ENCODE measurements at regions not wholly inside any gene's neighbourhood (a gene's known extent, or its start where the extent isn't known, plus 50 kb on each side); places are given as distances from the start of the nearest gene placed in this dataset.

DNA sequence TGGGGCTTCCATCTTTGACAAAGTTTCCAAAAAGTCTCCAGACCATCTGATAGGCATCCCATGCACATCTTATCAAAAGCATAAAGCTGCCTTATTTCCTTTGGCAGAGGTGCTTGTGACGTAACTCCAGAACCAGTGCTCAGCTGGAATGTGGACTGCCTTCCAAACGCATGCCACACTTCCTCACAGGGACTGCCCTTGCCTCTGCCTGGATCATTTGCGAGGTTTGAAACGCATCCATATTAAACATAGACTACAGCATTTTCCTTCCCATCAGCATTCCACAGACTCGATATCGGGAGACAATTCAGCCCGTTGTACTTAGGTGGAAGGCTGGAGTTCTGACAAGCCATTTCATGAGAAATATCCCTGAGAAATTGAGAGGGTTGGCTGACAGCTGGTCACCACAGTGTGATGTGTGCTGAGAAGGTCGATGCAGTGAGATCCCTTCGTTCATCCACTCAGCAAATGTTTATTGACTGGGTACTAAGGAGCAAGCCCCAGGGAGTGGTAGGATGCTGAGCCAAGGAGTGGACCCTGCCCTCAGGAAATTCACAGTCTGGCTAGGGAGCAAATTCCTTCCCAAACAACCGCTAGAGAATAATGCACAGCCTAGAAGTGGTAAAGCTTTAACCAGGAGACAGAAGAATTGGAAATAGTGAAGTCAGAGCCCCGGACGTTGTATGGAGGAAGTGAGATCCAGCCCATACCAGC lies 376.0 kb downstream of the BCOR start:
- Histone ChIP-seq H3K4me3 (ENCODE audit: low read depth in 1 of 3, low read length in 3 of 3) (no peak overlapping the region), H3K36me3 (ENCODE audit: control insufficient read depth in 4 of 4, insufficient read depth in 3 of 4, low read depth in 1 of 4, low read length in 3 of 4) (no peaks in the 10 kb centered on the region), H3K4me1 (ENCODE audit: control insufficient read depth in 4 of 4, insufficient read depth in 4 of 4, low read length in 3 of 4) (peaks cover 0 to 5% (median under 1%) of the 10 kb centered on the region in 4 donors), H3K27ac (ENCODE audit: low read depth in 1 of 2, low read length in 2 of 2) (no peak overlapping the region), H3K27me3 (ENCODE audit: control insufficient read depth in 4 of 4, insufficient read depth in 4 of 4, low read length in 3 of 4) (peaks cover 0 to 3% (median 0%) of the 10 kb centered on the region in 4 donors), H3K9ac (ENCODE audit: low read depth in 1 of 2, low read length in 2 of 2) (no peak overlapping the region), H3K9me3 (ENCODE audit: control insufficient read depth in 4 of 4, low read length in 3 of 4) (no peaks in the 10 kb centered on the region)
- no peak for DNase-seq (ENCODE audit: low spot score)
- no peak for TF ChIP-seq EGR1 (IDR thresholded peaks at IDR 0.05; ENCODE audit: low read depth in 2 of 2)
- no peak for TF ChIP-seq RXRA (IDR thresholded peaks at IDR 0.05)
- TF ChIP-seq FOXA1 (IDR thresholded peaks at IDR 0.05), result no peak
- WGBS, result 61% methylated on average over 12 of the region's 12 CpGs

DNA sequence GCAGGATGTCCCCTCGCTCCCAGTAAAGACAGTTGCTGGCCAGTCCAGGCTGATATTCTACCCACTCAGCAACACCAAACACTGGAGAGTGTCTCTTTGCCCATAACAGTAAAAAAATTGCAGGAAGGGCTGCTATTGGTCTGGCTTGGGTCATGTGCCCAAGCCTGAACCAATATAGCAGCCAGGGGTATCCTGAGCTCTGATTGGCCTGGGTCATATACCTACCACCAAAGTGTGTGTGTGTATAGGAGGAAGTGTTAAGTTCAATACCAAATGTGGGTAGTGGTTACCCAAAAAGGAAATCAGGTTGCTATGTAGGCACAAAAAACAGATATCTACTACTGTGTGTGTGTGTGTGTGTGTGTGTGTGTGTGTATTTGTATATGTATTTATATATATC lies 373.2 kb downstream of the BCOR start:
- no peak for DNase-seq (ENCODE audit: low spot score)
- 64% methylated on average over 1 of the region's 1 CpG for WGBS
- H3K27me3 ChIP-seq (ENCODE audit: control insufficient read depth in 4 of 4, insufficient read depth in 4 of 4, low read length in 3 of 4), result peaks cover 0 to 3% (median 0%) of the 10 kb centered on the region in 4 donors
- TF ChIP-seq MAX (IDR thresholded peaks at IDR 0.05) (no peak), EGR1 (IDR thresholded peaks at IDR 0.05; ENCODE audit: low read depth in 2 of 2) (no peak), REST (IDR thresholded peaks at IDR 0.05) (no peak), SP1 (IDR thresholded peaks at IDR 0.05) (no peak), HNF4G (IDR thresholded peaks at IDR 0.05) (no peak), FOXA2 (IDR thresholded peaks at IDR 0.05) (no peak), HNF4A (conservative IDR thresholded peaks at IDR 0.05) (no peak), NR2F2 (IDR thresholded peaks at IDR 0.05) (no peak), JUND (IDR thresholded peaks at IDR 0.05) (no peak)
- TF ChIP-seq, protein P1, sequence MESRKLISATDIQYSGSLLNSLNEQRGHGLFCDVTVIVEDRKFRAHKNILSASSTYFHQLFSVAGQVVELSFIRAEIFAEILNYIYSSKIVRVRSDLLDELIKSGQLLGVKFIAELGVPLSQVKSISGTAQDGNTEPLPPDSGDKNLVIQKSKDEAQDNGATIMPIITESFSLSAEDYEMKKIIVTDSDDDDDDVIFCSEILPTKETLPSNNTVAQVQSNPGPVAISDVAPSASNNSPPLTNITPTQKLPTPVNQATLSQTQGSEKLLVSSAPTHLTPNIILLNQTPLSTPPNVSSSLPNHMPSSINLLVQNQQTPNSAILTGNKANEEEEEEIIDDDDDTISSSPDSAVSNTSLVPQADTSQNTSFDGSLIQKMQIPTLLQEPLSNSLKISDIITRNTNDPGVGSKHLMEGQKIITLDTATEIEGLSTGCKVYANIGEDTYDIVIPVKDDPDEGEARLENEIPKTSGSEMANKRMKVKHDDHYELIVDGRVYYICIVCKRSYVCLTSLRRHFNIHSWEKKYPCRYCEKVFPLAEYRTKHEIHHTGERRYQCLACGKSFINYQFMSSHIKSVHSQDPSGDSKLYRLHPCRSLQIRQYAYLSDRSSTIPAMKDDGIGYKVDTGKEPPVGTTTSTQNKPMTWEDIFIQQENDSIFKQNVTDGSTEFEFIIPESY (IDR thresholded peaks at IDR 0.05), result no peak
- peaks cover 0 to 5% (median under 1%) of the 10 kb centered on the region in 4 donors for H3K4me1 ChIP-seq (ENCODE audit: control insufficient read depth in 4 of 4, insufficient read depth in 4 of 4, low read length in 3 of 4)
- no peak overlapping the region for H3K9ac ChIP-seq (ENCODE audit: low read depth in 1 of 2, low read length in 2 of 2)
- H3K4me3 ChIP-seq (ENCODE audit: low read depth in 1 of 3, low read length in 3 of 3), result no peak overlapping the region
- peaks cover 0 to 3% (median 0%) of the 10 kb centered on the region in 4 donors for H3K9me3 ChIP-seq (ENCODE audit: control insufficient read depth in 4 of 4, low read length in 3 of 4)
- H3K36me3 ChIP-seq (ENCODE audit: control insufficient read depth in 4 of 4, insufficient read depth in 3 of 4, low read depth in 1 of 4, low read length in 3 of 4), result no peaks in the 10 kb centered on the region
- no peak overlapping the region for H3K27ac ChIP-seq (ENCODE audit: low read depth in 1 of 2, low read length in 2 of 2)

- TF ChIP-seq RAD21 (IDR thresholded peaks at IDR 0.05), result no peak
- TF ChIP-seq, protein P2, sequence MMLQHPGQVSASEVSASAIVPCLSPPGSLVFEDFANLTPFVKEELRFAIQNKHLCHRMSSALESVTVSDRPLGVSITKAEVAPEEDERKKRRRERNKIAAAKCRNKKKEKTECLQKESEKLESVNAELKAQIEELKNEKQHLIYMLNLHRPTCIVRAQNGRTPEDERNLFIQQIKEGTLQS (IDR thresholded peaks at IDR 0.05), result no peak
- TF ChIP-seq, protein P1 (IDR thresholded peaks at IDR 0.05), result no peak
- H3K9me3 ChIP-seq (ENCODE audit: control insufficient read depth in 4 of 4, low read length in 3 of 4), result peaks cover 0 to 3% (median 0%) of the 10 kb centered on the region in 4 donors
- no peaks in the 10 kb centered on the region for H3K36me3 ChIP-seq (ENCODE audit: control insufficient read depth in 4 of 4, insufficient read depth in 3 of 4, low read depth in 1 of 4, low read length in 3 of 4)
- no peak overlapping the region for H3K4me3 ChIP-seq (ENCODE audit: low read depth in 1 of 3, low read length in 3 of 3)
- H3K27me3 ChIP-seq (ENCODE audit: control insufficient read depth in 4 of 4, insufficient read depth in 4 of 4, low read length in 3 of 4), result peaks cover 0 to 3% (median 0%) of the 10 kb centered on the region in 4 donors
- H3K27ac ChIP-seq (ENCODE audit: low read depth in 1 of 2, low read length in 2 of 2), result no peak overlapping the region
- 41% methylated on average over 4 of the region's 4 CpGs for WGBS
- no peak for DNase-seq (ENCODE audit: low spot score)
- no peak overlapping the region for H3K9ac ChIP-seq (ENCODE audit: low read depth in 1 of 2, low read length in 2 of 2)
- peaks cover 0 to 5% (median under 1%) of the 10 kb centered on the region in 4 donors for H3K4me1 ChIP-seq (ENCODE audit: control insufficient read depth in 4 of 4, insufficient read depth in 4 of 4, low read length in 3 of 4)
Measured at GRCh38 chrX:39725114-39725513, 372.6 kb downstream of the BCOR start.
